Muscle of arm (tissue), 1 donor: ENCODE measurements at regions not wholly inside any gene's neighbourhood (a gene's known extent, or its start where the extent isn't known, plus 50 kb on each side); places are given as distances from the start of the nearest gene placed in this dataset.
"Not testable (repeated sequence)": the region's sequence is repeated elsewhere in the genome, so short reads cannot be mapped to it uniquely, and the experiment has no call there.

Experiments used
- DNase-seq: peaks from one replicate; pipeline ENCODE4 v3.0.0-alpha.2; 2013

GRCh38 chr2:146696787-146697186, 1148.0 kb upstream of the ACVR2A start:
- not testable (repeated sequence) for DNase-seq

- no peak for DNase-seq
These were observed 1162.8 kb upstream of the ACVR2A start for GRCh38 chr2:146681991-146682390.

- DNase-seq = no peak
These were observed 1166.3 kb upstream of the ACVR2A start for GRCh38 chr2:146678516-146678915.

GRCh38 chr2:146677280-146677679, 1167.5 kb upstream of the ACVR2A start:
- DNase-seq = no peak

- DNase-seq = no peak
These were observed 1175.1 kb upstream of the ACVR2A start for GRCh38 chr2:146669735-146670134.

- DNase-seq = no peak
These were observed 1178.5 kb upstream of the ACVR2A start for GRCh38 chr2:146666340-146666739.

GRCh38 chr2:146665800-146666199, 1179.0 kb upstream of the ACVR2A start:
- DNase-seq = no peak

GRCh38 chr2:146661473-146662096, 1183.2 kb upstream of the ACVR2A start:
- peak; percentile 17 for DNase-seq

- no peak for DNase-seq
These were observed 1184.9 kb upstream of the ACVR2A start for GRCh38 chr2:146659976-146660375.

GRCh38 chr2:146652311-146652710, 1192.5 kb upstream of the ACVR2A start:
- DNase-seq = no peak

- DNase-seq = no peak
These were observed 1193.5 kb upstream of the ACVR2A start for GRCh38 chr2:146651361-146651760.

- no peak for DNase-seq
These were observed 1202.8 kb upstream of the ACVR2A start for GRCh38 chr2:146642066-146642465.

- no peak for DNase-seq
These were observed 1210.4 kb upstream of the ACVR2A start for GRCh38 chr2:146634230-146635097.

- no peak for DNase-seq
These were observed 1211.7 kb upstream of the ACVR2A start for GRCh38 chr2:146633159-146633558.

GRCh38 chr2:146632707-146633106, 1212.1 kb upstream of the ACVR2A start:
- no peak for DNase-seq

GRCh38 chr2:146624430-146625160, 1220.2 kb upstream of the ACVR2A start:
- DNase-seq = no peak

- DNase-seq = no peak
These were observed 1221.1 kb upstream of the ACVR2A start for GRCh38 chr2:146623771-146624170.

GRCh38 chr2:146621656-146622055, 1223.2 kb upstream of the ACVR2A start:
- no peak for DNase-seq

- no peak for DNase-seq
These were observed 1229.1 kb upstream of the ACVR2A start for GRCh38 chr2:146615778-146616177.

GRCh38 chr2:146608490-146608889, 1236.3 kb upstream of the ACVR2A start:
- no peak for DNase-seq

- no peak for DNase-seq
These were observed 1240.3 kb upstream of the ACVR2A start for GRCh38 chr2:146604521-146604920.

GRCh38 chr2:146602856-146603255, 1242.0 kb upstream of the ACVR2A start:
- no peak for DNase-seq

- DNase-seq = no peak
These were observed 1242.4 kb upstream of the ACVR2A start for GRCh38 chr2:146602383-146602782.
